GM19438 (cell line): ENCODE measurements at regions not wholly inside any gene's neighbourhood (a gene's known extent, or its start where the extent isn't known, plus 50 kb on each side); places are given as distances from the start of the nearest gene placed in this dataset.

Source experiments
- ATAC-seq: cut with Tn5 transposase; IDR thresholded peaks from one replicate; pipeline ENCODE4 v1.9.1; 2021; ENCODE audit warnings: low read depth; ENCODE audit not compliant: unreplicated experiment

GRCh38 chr13:105073041-105073440 lies 1462.4 kb downstream of the EFNB2 start:
- no peak for ATAC-seq

GRCh38 chr13:105070452-105070851 lies 1465.0 kb downstream of the EFNB2 start:
- ATAC-seq: no peak

GRCh38 chr13:105069106-105069505 lies 1466.4 kb downstream of the EFNB2 start:
- no peak for ATAC-seq

- ATAC-seq: no peak
These were observed 1471.8 kb downstream of the EFNB2 start for GRCh38 chr13:105063676-105064075.

GRCh38 chr13:105059786-105060185 lies 1475.7 kb downstream of the EFNB2 start:
- ATAC-seq: no peak

- no peak for ATAC-seq
These were observed 1476.9 kb downstream of the EFNB2 start for GRCh38 chr13:105058517-105058916.

GRCh38 chr13:105052711-105053110 lies 1482.8 kb downstream of the EFNB2 start:
- no peak for ATAC-seq

GRCh38 chr13:105050686-105051085 lies 1484.8 kb downstream of the EFNB2 start:
- no peak for ATAC-seq

GRCh38 chr13:105048677-105049076 lies 1486.8 kb downstream of the EFNB2 start:
- ATAC-seq: no peak

GRCh38 chr13:105047676-105048295 lies 1487.7 kb downstream of the EFNB2 start:
- ATAC-seq: no peak

- ATAC-seq: no peak
These were observed 1498.4 kb downstream of the EFNB2 start for GRCh38 chr13:105037110-105037509.

GRCh38 chr13:105035092-105035491 lies 1500.4 kb downstream of the EFNB2 start:
- no peak for ATAC-seq

GRCh38 chr13:105033999-105034398 lies 1501.5 kb downstream of the EFNB2 start:
- ATAC-seq: no peak

GRCh38 chr13:105031306-105031705 lies 1504.2 kb downstream of the EFNB2 start:
- ATAC-seq: no peak

GRCh38 chr13:105030851-105031250 lies 1504.6 kb downstream of the EFNB2 start:
- no peak for ATAC-seq

GRCh38 chr13:105019073-105019472 lies 1516.4 kb downstream of the EFNB2 start:
- no peak for ATAC-seq

- no peak for ATAC-seq
These were observed 1519.2 kb downstream of the EFNB2 start for GRCh38 chr13:105016266-105016665.

- ATAC-seq: no peak
These were observed 1526.9 kb downstream of the EFNB2 start for GRCh38 chr13:105008604-105009003.

- no peak for ATAC-seq
These were observed 1528.2 kb downstream of the EFNB2 start for GRCh38 chr13:105007166-105007808.

- no peak for ATAC-seq
These were observed 1539.4 kb downstream of the EFNB2 start for GRCh38 chr13:104996022-104996421.

- ATAC-seq: no peak
These were observed 1541.8 kb downstream of the EFNB2 start for GRCh38 chr13:104993708-104994107.

- ATAC-seq: no peak
These were observed 1547.8 kb downstream of the EFNB2 start for GRCh38 chr13:104987621-104988020.
